Esophagus muscularis mucosa (tissue), 4 donors: ENCODE measurements at regions not wholly inside any gene's neighbourhood (a gene's known extent, or its start where the extent isn't known, plus 50 kb on each side); places are given as distances from the start of the nearest gene placed in this dataset.

Experiments
- CTCF ChIP-seq, 3 experiments: fragments of 200-600 bp in 2 of 3; fragments of 450-650 bp in 1 of 3; sonication (generic) in 2 of 3; IDR thresholded peaks; one replicate each; pipeline ENCODE4 v1.5.1; 2017 to 2019; ENCODE audit warnings: antibody characterized with exemption in 3 of 3, mild to moderate bottlenecking in 2 of 3, moderate library complexity in 1 of 3
- EP300 ChIP-seq: sonication (generic); formaldehyde crosslinking; IDR thresholded peaks from one replicate; pipeline ENCODE4 v1.6.1; 2017; ENCODE audit warnings: antibody characterized with exemption
- POLR2A ChIP-seq: fragments of 450-650 bp; IDR thresholded peaks from one replicate; pipeline ENCODE4 v1.6.1; 2017; ENCODE audit warnings: antibody characterized with exemption, moderate library complexity, mild to moderate bottlenecking, low read depth
- POLR2AphosphoS5 ChIP-seq, 2 donors: sonication (generic); formaldehyde crosslinking; IDR thresholded peaks; one replicate each; pipeline ENCODE4 v1.6.1; 2017; ENCODE audit warnings: antibody characterized with exemption in 2 of 2

- TF ChIP-seq POLR2AphosphoS5 (IDR thresholded peaks at IDR 0.05) (no peak), CTCF (IDR thresholded peaks at IDR 0.05) (no peak), POLR2A (no peak), EP300 (no peak)
Observed at GRCh38 chr9:16082796-16083195, 530.0 kb downstream of the CCDC171 start.
